WERI-Rb-1 (cell line): ENCODE measurements at regions not wholly inside any gene's neighbourhood (a gene's known extent, or its start where the extent isn't known, plus 50 kb on each side); places are given as distances from the start of the nearest gene placed in this dataset.
A peak's percentile ranks its signal among the peaks of the same experiment; 100 is the strongest.

Experiments
- DNase-seq: peaks from one replicate; pipeline ENCODE4 v3.0.0-alpha.2; 2020
- H3K27ac ChIP-seq: fragments of 250-450 bp; sonication (Bioruptor Pico); 2 replicates; pipeline ENCODE4 v1.5.1; 2020; ENCODE audit warnings: mild to moderate bottlenecking, moderate library complexity
- H3K27me3 ChIP-seq: fragments of 250-450 bp; sonication (Bioruptor Pico); 2 replicates; pipeline ENCODE4 v1.5.1; 2021; ENCODE audit warnings: mild to moderate bottlenecking, low read depth, moderate library complexity; ENCODE audit not compliant: insufficient read depth, severe bottlenecking
- H3K36me3 ChIP-seq: fragments of 250-450 bp; sonication (Bioruptor Pico); 2 replicates; pipeline ENCODE4 v1.5.1; 2020; ENCODE audit warnings: mild to moderate bottlenecking, moderate library complexity
- H3K4me3 ChIP-seq: 2 replicates; pipeline ENCODE4 v1.5.1; 2011; ENCODE audit warnings: low read depth, mild to moderate bottlenecking, control low read depth, low read length
- H3K9me3 ChIP-seq: fragments of 250-450 bp; sonication (Bioruptor Pico); 2 replicates; pipeline ENCODE4 v1.5.1; 2021; ENCODE audit warnings: mild to moderate bottlenecking, moderate library complexity; ENCODE audit not compliant: severe bottlenecking
- TF ChIP-seq, protein P1 (sequence below): IDR thresholded peaks from 2 replicates; pipeline ENCODE4 v1.5.1; 2011; ENCODE audit warnings: low read depth, mild to moderate bottlenecking, control low read depth, inconsistent platforms, low read length

DNA sequence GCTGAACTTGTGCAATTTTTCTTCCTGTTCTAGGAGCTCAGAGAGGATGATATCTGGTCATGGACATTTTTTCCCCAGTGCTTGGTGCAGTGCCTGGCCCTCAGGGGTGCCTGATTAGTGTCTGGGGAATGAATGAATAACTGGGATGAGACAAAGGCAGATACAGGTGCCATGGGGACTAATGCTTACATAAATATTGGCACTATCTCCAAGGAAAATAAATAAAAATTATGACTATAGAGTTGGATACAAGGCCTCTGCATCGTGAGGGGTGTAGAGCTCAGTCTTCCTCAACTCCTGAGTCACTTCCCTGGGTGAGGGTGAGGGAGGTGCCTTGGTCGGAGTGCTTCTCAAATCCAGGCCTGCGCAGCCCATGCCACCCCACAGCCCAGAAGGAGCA is 188.6 kb downstream of the KCNA5 start:
- Histone ChIP-seq H3K27me3 (no peaks in the 10 kb centered on the region), H3K36me3 (no peaks in the 10 kb centered on the region), H3K27ac (no peak overlapping the region), H3K4me3 (no peak overlapping the region), H3K9me3 (no peaks in the 10 kb centered on the region)
- no peak for DNase-seq
- TF ChIP-seq, protein P1, sequence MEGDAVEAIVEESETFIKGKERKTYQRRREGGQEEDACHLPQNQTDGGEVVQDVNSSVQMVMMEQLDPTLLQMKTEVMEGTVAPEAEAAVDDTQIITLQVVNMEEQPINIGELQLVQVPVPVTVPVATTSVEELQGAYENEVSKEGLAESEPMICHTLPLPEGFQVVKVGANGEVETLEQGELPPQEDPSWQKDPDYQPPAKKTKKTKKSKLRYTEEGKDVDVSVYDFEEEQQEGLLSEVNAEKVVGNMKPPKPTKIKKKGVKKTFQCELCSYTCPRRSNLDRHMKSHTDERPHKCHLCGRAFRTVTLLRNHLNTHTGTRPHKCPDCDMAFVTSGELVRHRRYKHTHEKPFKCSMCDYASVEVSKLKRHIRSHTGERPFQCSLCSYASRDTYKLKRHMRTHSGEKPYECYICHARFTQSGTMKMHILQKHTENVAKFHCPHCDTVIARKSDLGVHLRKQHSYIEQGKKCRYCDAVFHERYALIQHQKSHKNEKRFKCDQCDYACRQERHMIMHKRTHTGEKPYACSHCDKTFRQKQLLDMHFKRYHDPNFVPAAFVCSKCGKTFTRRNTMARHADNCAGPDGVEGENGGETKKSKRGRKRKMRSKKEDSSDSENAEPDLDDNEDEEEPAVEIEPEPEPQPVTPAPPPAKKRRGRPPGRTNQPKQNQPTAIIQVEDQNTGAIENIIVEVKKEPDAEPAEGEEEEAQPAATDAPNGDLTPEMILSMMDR, result no peak

DNA sequence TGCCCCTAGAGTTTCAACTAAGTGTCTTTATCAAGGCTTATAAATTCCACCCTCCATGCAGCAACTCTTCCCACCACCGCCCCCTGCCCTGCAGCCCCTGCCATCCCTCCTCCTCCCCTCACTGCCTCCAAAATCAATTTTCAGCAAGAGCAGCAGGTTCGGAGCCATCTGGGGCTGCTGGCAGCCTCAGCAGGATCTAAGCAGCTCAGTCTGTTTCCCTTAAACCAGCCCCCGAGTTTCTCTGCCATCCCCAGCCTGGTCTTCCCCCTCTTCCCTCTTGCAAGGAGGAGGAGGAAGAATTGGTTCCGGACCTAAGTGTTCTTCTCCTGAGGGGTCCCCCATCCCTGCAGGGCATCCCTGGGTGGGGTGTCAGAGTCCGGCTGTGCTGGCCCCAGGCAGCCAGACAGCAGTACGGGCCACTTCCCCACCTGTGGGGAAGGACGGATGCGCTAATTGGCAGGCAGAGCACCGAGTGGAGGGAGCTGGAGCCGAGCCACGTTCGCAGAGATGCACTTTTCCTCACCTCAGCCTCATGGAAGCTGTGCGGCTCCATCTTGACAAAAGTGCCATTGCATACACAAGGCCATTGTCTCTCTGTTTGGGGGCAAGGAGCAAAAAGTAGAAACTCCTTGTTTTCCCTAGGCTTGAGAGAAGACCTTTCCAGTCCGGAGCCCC is 189.3 kb downstream of the KCNA5 start:
- no peaks in the 10 kb centered on the region for H3K36me3 ChIP-seq
- DNase-seq, result peak; percentile 21
- H3K27ac ChIP-seq, result no peak overlapping the region
- H3K4me3 ChIP-seq, result no peak overlapping the region
- H3K27me3 ChIP-seq, result no peaks in the 10 kb centered on the region
- TF ChIP-seq, protein P1, result no peak
- no peaks in the 10 kb centered on the region for H3K9me3 ChIP-seq

DNA sequence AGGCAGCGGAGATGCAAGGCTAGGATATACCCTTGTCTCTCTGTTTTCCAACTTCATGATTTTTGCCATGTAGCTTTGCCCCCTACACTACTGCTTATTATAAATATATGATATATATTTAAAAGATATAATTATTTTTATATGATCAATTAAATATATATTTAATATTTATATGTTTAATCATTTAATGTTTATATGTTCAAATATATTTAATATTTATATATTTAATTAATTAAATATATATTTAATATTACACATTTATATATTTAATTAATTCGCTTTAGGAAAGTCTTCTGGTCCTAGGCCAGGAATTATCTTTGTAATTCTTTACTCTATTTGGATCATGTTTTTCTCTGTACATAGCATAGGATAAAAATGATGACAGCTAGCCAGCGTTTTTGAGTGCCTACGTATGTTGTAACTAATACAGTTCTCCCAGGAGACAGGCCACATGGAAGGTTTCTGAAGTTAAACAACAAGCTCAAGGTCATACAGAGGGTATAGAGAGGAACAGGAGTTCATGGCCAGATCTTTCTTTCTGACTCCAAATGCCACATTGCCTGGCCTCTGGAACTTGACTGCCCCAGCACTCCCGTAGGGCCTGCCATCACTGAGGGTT is 192.5 kb downstream of the KCNA5 start:
- Histone ChIP-seq H3K36me3 (no peaks in the 10 kb centered on the region), H3K27ac (no peak overlapping the region), H3K9me3 (no peaks in the 10 kb centered on the region), H3K27me3 (no peaks in the 10 kb centered on the region), H3K4me3 (no peak overlapping the region)
- DNase-seq, result no peak
- TF ChIP-seq, protein P1, result no peak

DNA sequence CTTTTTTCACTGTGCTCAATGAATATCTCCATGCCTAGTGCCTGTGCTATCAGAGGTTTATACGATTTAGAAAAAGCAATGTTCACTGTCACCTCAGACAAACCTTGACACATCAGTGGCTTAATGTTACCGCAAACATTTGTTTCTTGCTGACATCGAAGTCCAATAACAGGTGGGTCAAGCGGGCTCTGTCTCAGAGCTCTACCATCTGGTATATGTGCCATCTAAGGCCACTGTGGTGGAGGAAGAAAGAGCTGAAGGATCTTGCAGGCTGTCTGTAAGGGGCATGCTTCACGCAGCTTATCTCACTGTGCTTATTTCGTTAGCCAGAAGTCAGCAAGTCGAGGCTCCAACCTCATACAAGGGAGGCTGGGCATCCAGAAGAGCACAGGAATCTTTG is 189.5 kb upstream of the NTF3 start:
- Histone ChIP-seq H3K27ac (peak overlapping the region; percentile 62), H3K4me3 (no peak overlapping the region), H3K27me3 (no peaks in the 10 kb centered on the region), H3K36me3 (no peaks in the 10 kb centered on the region), H3K9me3 (no peaks in the 10 kb centered on the region)
- TF ChIP-seq, protein P1, result no peak
- DNase-seq, result peak; percentile 82

DNA sequence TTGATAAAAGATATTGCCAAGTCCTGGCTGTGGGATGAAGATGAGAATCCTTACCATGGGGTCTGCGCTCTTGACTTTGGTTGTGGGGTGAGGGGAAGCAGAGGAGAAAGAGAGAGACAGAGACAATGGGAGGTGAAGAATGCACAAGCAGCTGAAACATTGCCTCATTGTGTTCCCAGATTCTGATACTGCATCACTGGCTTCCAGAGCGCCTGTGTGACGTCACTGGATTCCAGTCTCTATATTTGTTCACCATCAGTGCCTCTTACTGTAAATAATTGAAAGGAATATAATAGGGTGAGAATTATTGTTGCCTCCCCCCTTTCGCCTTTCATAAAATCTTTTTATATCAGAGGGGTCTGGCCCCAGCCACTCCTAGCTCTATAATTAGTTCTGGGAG is 188.9 kb upstream of the NTF3 start:
- H3K27me3 ChIP-seq, result no peaks in the 10 kb centered on the region
- no peak overlapping the region for H3K4me3 ChIP-seq
- no peaks in the 10 kb centered on the region for H3K9me3 ChIP-seq
- no peaks in the 10 kb centered on the region for H3K36me3 ChIP-seq
- peak overlapping the region; percentile 62 for H3K27ac ChIP-seq
- TF ChIP-seq, protein P1, result no peak
- no peak for DNase-seq
